ENCODE measurements at regions not wholly inside any gene's neighbourhood (a gene's known extent, or its start where the extent isn't known, plus 50 kb on each side); places are given as distances from the start of the nearest gene placed in this dataset.
"Not testable (repeated sequence)": the region's sequence is repeated elsewhere in the genome, so short reads cannot be mapped to it uniquely, and the experiment has no call there.

DNA sequence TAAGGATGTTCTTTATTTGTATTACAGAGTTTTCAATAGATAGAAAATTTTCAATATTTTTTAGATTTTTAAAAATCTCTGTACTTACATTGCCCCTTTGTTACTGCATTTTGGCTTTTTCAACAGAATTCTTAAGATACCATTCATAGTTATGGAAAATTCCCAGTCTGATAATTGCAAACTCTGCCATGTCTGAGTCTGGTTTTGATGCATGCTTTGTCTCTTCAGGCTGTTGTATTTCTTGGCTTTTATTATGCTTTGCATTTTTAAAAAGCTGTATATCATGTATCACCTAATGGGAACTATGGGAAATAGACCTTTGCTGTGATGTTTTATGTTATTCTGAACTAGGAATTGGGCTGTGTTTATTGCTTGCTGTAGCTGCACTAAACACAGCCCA lies 898.9 kb upstream of the ADGRB3 start:
- H3K27ac Mint-ChIP-seq, result no peak overlapping the region
- intact Hi-C loops (cut with micrococcal nuclease), result no loop called here
- DNase-seq (ENCODE audit: low spot score), result no peak
- H3K4me3 Mint-ChIP-seq (ENCODE audit: low read depth), result no peak overlapping the region
- peaks cover 24% of the 10 kb centered on the region for H3K9me3 Mint-ChIP-seq
- H3K36me3 Mint-ChIP-seq (ENCODE audit: low read depth), result no peaks in the 10 kb centered on the region
- no peaks in the 10 kb centered on the region for H3K4me1 Mint-ChIP-seq (ENCODE audit: low read depth)
- no peaks in the 10 kb centered on the region for H3K27me3 Mint-ChIP-seq (ENCODE audit: low read depth)

DNA sequence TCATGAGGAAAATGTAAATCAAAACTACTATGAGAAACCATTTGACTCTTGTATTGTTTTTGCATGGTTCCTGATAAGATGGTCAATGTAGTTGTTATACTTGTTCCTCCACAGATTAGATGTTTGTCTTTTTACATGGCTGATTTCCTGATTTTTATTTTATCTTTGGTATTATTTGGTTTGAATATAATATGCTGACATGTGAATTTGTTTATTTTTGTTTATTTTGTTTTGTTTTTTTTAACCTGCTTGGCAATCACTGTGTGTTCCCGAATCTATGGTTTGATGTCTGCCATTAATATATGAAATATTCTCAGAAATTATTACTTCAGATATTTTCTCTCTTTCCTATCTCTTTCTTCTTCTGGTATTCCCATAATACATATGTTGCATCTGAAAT lies 899.5 kb upstream of the ADGRB3 start:
- DNase-seq (ENCODE audit: low spot score), result no peak
- intact Hi-C loops (cut with micrococcal nuclease), result no loop called here
- Mint-ChIP-seq H3K27me3 (ENCODE audit: low read depth) (no peaks in the 10 kb centered on the region), H3K4me3 (ENCODE audit: low read depth) (no peak overlapping the region), H3K4me1 (ENCODE audit: low read depth) (no peaks in the 10 kb centered on the region), H3K9me3 (peaks cover 25% of the 10 kb centered on the region), H3K36me3 (ENCODE audit: low read depth) (no peaks in the 10 kb centered on the region), H3K27ac (no peak overlapping the region)

DNA sequence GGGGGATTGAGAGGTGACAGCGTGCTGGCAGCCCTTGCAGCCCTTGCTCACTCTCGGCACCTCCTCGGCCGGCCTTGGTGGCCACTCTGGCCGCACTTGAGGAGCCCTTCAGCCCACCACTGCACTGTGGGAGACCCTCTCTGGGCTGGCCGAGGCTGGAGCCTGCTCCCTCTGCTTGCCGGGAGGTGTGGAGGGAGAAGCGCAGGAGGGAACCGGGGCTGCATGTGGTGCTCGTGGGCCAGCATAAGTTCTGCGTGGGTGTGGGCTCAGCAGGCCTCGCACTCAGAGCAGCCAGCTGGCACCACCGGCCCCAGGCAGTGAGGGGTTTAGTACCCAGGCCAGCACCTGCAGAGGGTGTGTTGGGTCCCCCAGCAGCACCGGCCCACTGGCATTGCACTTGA lies 912.2 kb upstream of the ADGRB3 start:
- H3K36me3 Mint-ChIP-seq (ENCODE audit: low read depth), result no peaks in the 10 kb centered on the region
- H3K9me3 Mint-ChIP-seq, result peaks cover 8% of the 10 kb centered on the region
- DNase-seq (ENCODE audit: low spot score), result no peak
- no peak overlapping the region for H3K27ac Mint-ChIP-seq
- H3K4me3 Mint-ChIP-seq (ENCODE audit: low read depth), result no peak overlapping the region
- H3K27me3 Mint-ChIP-seq (ENCODE audit: low read depth), result no peaks in the 10 kb centered on the region
- intact Hi-C loops (cut with micrococcal nuclease), result no loop called here
- H3K4me1 Mint-ChIP-seq (ENCODE audit: low read depth), result no peaks in the 10 kb centered on the region

GRCh38 chr6:67717281-67717680 lies 917.8 kb upstream of the ADGRB3 start:
- H3K4me3 Mint-ChIP-seq (ENCODE audit: low read depth), result no peak overlapping the region
- H3K4me1 Mint-ChIP-seq (ENCODE audit: low read depth), result no peaks in the 10 kb centered on the region
- H3K27ac Mint-ChIP-seq, result no peak overlapping the region
- DNase-seq (ENCODE audit: low spot score), result no peak
- no peaks in the 10 kb centered on the region for H3K27me3 Mint-ChIP-seq (ENCODE audit: low read depth)
- peaks cover 3% of the 10 kb centered on the region for H3K9me3 Mint-ChIP-seq
- intact Hi-C loops (cut with micrococcal nuclease), result no loop called here
- H3K36me3 Mint-ChIP-seq (ENCODE audit: low read depth), result no peaks in the 10 kb centered on the region

DNA sequence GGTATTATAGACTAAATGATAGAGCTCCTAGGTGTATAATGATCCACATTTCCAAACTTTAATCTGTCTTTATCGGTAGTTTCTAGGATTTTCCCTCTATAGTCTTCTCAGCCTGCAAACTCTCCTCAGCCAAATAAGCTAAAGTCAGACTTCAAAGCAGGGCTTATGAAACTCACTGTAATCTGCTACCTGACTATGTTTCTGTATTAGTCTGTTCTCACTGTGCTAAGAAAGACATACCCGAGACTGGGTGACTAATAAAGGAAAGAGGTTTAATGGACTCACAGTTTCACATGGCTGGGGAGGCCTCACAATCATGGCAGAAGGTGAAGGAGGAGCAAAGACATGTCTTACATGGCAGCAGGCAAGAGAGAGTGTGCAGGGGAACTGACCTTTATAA lies 928.7 kb upstream of the ADGRB3 start:
- no peaks in the 10 kb centered on the region for H3K27me3 Mint-ChIP-seq (ENCODE audit: low read depth)

GRCh38 chr6:67698534-67698933 lies 936.5 kb upstream of the ADGRB3 start:
- H3K27ac Mint-ChIP-seq, result no peak overlapping the region
- intact Hi-C loops (cut with micrococcal nuclease), result no loop called here
- no peak for DNase-seq (ENCODE audit: low spot score)
- H3K4me3 Mint-ChIP-seq (ENCODE audit: low read depth), result no peak overlapping the region
- H3K36me3 Mint-ChIP-seq (ENCODE audit: low read depth), result no peaks in the 10 kb centered on the region
- no peaks in the 10 kb centered on the region for H3K27me3 Mint-ChIP-seq (ENCODE audit: low read depth)
- no peaks in the 10 kb centered on the region for H3K9me3 Mint-ChIP-seq
- no peaks in the 10 kb centered on the region for H3K4me1 Mint-ChIP-seq (ENCODE audit: low read depth)

More for the DNA sequence above, 928.7 kb upstream of the ADGRB3 start:
- Mint-ChIP-seq H3K9me3 (peaks cover 4% of the 10 kb centered on the region), H3K36me3 (ENCODE audit: low read depth) (no peaks in the 10 kb centered on the region), H3K4me3 (ENCODE audit: low read depth) (no peak overlapping the region), H3K27ac (no peak overlapping the region), H3K4me1 (ENCODE audit: low read depth) (no peaks in the 10 kb centered on the region)
- no peak for DNase-seq (ENCODE audit: low spot score)
- intact Hi-C loops (cut with micrococcal nuclease), result no loop called here

DNA sequence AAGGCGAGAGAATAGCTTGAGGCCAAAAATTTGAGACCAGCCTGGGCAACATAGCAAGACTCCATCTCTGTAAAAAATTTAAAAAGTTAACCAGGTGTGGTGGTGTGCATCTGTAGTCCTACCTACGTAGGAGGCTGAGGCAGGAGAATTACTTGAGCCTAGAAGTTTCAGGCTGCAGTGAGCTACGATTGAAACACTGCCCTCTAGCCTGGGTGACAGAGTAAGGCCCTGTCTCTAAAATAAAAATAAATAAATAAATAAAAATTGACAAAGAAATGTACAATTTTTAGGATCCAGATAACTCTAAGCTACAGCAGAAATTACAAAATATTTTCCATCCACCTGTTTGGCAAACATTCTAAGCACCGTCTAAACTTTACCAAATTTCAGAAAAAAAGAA lies 941.0 kb upstream of the ADGRB3 start:
- Mint-ChIP-seq H3K9me3 (no peaks in the 10 kb centered on the region), H3K4me1 (ENCODE audit: low read depth) (no peaks in the 10 kb centered on the region), H3K36me3 (ENCODE audit: low read depth) (no peaks in the 10 kb centered on the region), H3K27me3 (ENCODE audit: low read depth) (no peaks in the 10 kb centered on the region), H3K27ac (no peak overlapping the region), H3K4me3 (ENCODE audit: low read depth) (no peak overlapping the region)
- intact Hi-C loops (cut with micrococcal nuclease), result no loop called here
- no peak for DNase-seq (ENCODE audit: low spot score)

DNA sequence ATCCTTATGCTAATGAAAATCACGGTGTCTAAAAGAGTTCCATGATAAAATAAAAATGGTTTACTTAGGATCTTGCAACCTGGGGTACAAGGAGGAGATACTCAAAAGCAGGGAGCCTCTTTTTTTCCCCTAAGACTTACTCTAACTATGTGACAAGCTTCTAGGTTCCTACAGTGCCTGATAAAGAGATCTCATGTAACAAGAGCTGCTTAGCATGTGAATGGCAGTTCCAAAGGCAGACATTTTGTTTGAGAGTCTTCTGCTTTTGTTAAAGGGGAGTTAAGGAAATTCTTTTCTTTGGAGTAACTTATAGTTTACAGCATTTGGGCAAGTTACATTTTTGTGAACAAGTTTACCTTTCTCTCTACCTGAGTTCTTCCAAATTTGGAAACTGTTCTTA lies 945.8 kb upstream of the ADGRB3 start:
- no peak overlapping the region for H3K27ac Mint-ChIP-seq
- no peak for DNase-seq (ENCODE audit: low spot score)
- H3K27me3 Mint-ChIP-seq (ENCODE audit: low read depth), result no peaks in the 10 kb centered on the region
- H3K9me3 Mint-ChIP-seq, result no peaks in the 10 kb centered on the region
- no peak overlapping the region for H3K4me3 Mint-ChIP-seq (ENCODE audit: low read depth)
- no peaks in the 10 kb centered on the region for H3K4me1 Mint-ChIP-seq (ENCODE audit: low read depth)
- no peaks in the 10 kb centered on the region for H3K36me3 Mint-ChIP-seq (ENCODE audit: low read depth)
- intact Hi-C loops (cut with micrococcal nuclease), result no loop called here

DNA sequence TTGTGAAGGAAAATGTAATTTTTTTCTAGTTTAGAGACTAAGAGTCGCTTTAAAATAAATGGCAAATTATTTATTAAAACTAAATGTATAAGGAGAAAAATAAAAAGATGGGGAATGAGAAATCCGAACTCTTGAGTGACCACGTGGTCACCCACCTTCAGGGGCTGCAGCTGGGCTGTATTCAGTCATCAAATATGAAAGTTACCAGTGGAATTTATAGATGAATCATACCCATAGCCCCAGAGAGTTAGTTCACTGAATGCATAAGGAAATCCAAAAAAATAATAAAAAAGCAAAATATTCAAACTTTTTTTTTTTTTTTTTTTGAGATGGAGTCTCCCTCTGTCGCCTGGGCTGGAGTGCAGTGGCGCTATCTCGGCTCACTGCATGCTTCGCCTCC lies 947.7 kb upstream of the ADGRB3 start:
- H3K27ac Mint-ChIP-seq, result no peak overlapping the region
- no peaks in the 10 kb centered on the region for H3K4me1 Mint-ChIP-seq (ENCODE audit: low read depth)
- H3K4me3 Mint-ChIP-seq (ENCODE audit: low read depth), result no peak overlapping the region
- DNase-seq (ENCODE audit: low spot score), result no peak
- no peaks in the 10 kb centered on the region for H3K27me3 Mint-ChIP-seq (ENCODE audit: low read depth)
- no peaks in the 10 kb centered on the region for H3K36me3 Mint-ChIP-seq (ENCODE audit: low read depth)
- intact Hi-C loops (cut with micrococcal nuclease), result no loop called here
- no peaks in the 10 kb centered on the region for H3K9me3 Mint-ChIP-seq

GRCh38 chr6:67686225-67686624 lies 948.9 kb upstream of the ADGRB3 start:
- H3K36me3 Mint-ChIP-seq (ENCODE audit: low read depth); DNase-seq (ENCODE audit: low spot score); H3K4me1 Mint-ChIP-seq (ENCODE audit: low read depth); H3K9me3 Mint-ChIP-seq; H3K27me3 Mint-ChIP-seq (ENCODE audit: low read depth); H3K27ac Mint-ChIP-seq; H3K4me3 Mint-ChIP-seq (ENCODE audit: low read depth); intact Hi-C loops (cut with micrococcal nuclease): not testable (repeated sequence)

- Mint-ChIP-seq H3K36me3 (ENCODE audit: low read depth) (no peaks in the 10 kb centered on the region), H3K9me3 (no peaks in the 10 kb centered on the region)
- intact Hi-C loops (cut with micrococcal nuclease), result no loop called here
Observed at GRCh38 chr6:67683960-67684359, 951.1 kb upstream of the ADGRB3 start.

GRCh38 chr6:67680297-67680932 lies 954.7 kb upstream of the ADGRB3 start:
- no peak for DNase-seq (ENCODE audit: low spot score)
- Mint-ChIP-seq H3K36me3 (ENCODE audit: low read depth) (no peaks in the 10 kb centered on the region), H3K27me3 (ENCODE audit: low read depth) (no peaks in the 10 kb centered on the region), H3K4me1 (ENCODE audit: low read depth) (no peaks in the 10 kb centered on the region), H3K27ac (no peak overlapping the region), H3K9me3 (no peaks in the 10 kb centered on the region), H3K4me3 (ENCODE audit: low read depth) (no peak overlapping the region)
- intact Hi-C loops (cut with micrococcal nuclease), result no loop called here

More at GRCh38 chr6:67683960-67684359, 951.1 kb upstream of the ADGRB3 start:
- DNase-seq (ENCODE audit: low spot score), result no peak
- Mint-ChIP-seq H3K27me3 (ENCODE audit: low read depth) (no peaks in the 10 kb centered on the region), H3K4me3 (ENCODE audit: low read depth) (no peak overlapping the region), H3K27ac (no peak overlapping the region), H3K4me1 (ENCODE audit: low read depth) (no peaks in the 10 kb centered on the region)

GRCh38 chr6:67679566-67680296 lies 955.4 kb upstream of the ADGRB3 start:
- Mint-ChIP-seq H3K27ac (no peak overlapping the region), H3K27me3 (ENCODE audit: low read depth) (no peaks in the 10 kb centered on the region), H3K36me3 (ENCODE audit: low read depth) (no peaks in the 10 kb centered on the region), H3K9me3 (no peaks in the 10 kb centered on the region), H3K4me1 (ENCODE audit: low read depth) (no peaks in the 10 kb centered on the region), H3K4me3 (ENCODE audit: low read depth) (no peak overlapping the region)
- intact Hi-C loops (cut with micrococcal nuclease), result no loop called here
- DNase-seq (ENCODE audit: low spot score), result no peak
